ENCODE measurements at regions not wholly inside any gene's neighbourhood (a gene's known extent, or its start where the extent isn't known, plus 50 kb on each side); places are given as distances from the start of the nearest gene placed in this dataset.
"Not testable (repeated sequence)": the region's sequence is repeated elsewhere in the genome, so short reads cannot be mapped to it uniquely, and the experiment has no call there.

DNA sequence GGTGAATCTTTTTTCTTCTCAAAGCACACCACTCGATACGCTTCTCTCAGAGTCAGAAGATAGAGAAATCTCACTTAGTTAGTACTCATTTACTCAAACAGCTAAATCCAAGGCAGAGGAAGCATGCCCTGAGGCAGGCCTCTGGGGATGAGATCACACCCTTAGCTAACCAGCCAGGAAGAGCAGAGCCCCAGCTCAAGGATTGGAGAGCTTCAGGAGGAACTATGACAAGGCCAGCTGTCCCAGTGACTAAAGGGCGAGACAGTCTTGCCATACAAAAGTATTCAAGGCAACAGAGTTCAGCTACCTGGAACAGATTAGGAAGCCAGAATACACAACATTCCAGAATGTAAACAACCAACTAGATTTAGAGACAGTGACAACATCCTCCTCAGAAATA is 197.7 kb upstream of the CCDC196 start:
- no peak for DNase-seq

DNA sequence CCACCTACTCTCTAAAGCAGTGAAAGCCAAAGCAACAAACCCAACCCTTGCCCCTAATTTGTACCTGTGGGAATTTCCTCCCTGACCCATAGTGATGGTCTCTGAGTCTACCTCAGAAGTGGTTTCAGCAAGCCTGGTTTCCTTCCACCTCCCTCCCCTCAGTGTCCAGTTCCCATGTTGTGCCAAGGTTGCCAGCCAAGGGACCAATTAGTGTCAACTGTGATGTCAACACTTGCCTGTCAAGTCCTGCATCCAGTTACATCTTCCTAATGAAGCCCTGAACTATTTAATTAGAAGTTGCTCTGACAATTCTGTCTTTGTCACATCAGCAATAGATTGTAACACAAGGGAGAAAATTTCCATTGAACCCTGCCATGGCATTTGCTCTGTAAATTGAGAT is 194.4 kb upstream of the CCDC196 start:
- DNase-seq, result no peak

DNA sequence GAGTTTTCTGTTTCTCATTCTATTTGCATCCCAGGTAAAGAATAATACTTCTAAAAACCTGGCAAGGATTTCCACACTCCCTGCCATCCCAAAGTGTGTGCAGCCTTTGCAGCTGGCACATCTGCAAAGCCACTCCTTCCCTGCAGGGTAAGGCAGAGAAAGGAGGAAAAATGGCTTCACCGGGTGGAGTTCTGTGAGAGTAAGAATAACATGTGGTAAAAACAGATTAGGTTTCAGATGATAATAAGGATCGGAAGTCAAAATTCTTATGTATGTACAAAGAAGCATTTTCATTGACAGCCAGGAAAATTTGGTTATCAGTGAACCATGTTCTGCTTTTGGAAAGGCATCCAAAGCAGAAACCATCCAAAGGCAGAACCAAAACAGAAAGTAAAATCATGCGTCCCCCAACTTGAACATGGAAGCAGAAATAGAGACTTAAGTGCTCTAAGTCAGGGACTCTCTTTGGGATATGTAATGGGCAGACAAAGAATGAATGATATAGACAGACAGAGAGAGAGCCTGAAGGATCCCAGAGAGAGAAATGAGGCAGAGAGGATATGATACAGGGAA is 192.6 kb upstream of the CCDC196 start:
- no peak for DNase-seq

DNA sequence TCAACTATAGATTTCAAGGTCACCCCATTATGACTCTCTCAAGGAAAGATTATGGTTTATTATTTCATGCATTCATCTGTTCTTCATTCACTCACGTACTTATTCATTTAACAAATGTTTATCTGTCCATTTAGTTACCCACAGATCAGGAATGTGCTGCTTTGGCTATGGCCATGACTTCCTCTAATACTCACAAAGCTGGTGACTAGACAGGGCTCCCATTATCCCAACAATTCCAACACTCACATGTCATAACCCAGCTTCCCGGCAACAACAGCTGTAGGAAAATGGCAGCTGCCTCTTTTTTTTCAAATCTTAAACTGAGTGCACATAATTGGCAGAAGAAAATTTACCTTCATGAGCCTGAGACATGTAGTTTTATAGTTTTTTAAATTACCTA is 190.8 kb upstream of the CCDC196 start:
- DNase-seq, result no peak

DNA sequence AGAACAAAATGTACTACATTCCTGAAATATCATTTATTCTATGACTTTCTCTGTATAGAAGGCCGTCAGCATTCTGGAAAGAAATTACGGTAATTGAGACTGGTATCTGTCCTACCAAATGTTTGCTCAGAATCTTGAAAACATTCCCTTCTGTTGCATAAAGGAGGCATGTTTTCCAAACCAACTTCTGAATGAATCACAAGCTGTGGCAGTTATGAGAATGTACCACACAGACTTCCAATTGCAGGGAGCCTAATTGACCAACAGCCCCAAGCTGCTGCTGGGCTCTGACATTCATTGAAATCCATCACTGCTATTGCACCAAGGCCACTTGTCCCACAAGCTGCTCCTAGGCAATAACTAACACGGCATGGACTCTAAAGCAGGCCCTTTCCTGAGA is 185.3 kb upstream of the CCDC196 start:
- DNase-seq, result no peak

DNA sequence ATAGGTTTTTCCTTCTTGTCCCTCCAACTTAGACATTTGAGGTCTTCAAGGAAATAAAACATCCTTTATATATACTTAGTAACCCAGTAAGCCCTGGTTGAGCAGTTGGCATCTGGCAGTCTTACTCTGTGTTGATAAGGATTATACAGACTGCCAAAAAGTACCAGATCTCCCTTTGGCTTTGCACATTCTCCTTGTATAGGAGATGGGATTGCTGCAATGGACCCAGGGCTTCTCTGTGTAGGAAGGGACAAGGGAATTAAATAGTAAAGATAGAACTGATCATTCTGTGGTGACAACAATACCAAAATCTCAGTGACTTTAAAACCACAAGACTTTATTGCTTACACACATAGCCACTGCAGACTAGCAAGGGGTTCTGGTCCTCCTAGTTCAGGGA is 180.1 kb upstream of the CCDC196 start:
- DNase-seq, result no peak

DNA sequence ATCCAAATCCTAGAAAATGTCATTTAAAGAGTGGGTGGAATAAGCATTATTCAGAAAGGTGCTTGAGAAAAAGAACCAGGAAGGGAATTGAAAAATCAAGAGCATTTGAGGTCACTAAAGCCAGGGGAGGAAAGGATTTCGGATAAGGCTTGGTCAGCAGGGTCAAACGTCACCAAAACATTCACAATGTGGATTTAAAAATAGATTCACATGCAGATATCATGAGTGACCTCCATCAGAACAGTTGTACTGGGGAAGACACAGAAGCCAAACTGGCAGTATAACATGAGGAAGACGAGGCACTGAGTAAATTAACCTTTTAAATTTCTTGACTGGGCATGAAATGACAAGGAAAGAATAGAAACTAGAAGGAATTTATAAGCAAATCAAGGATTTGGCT is 175.1 kb upstream of the CCDC196 start:
- DNase-seq, result no peak

DNA sequence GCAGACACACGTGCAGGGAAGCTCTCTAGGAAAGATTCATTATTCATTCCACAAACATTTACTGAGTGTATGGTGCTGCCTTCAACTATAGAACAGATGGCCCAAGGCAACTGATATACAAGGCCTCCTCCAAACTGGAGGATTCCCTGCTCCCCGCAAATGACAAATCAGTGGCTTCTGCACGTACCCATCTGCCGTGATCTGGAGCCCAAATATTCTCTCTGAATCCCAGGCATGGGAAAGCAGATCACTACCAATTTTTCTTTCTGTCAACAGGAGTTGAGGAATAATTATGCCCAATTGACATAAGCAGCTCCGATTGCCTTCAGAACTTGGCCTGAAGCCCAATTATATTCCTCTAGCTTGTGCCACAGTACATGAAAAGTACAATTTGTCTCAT is 174.2 kb upstream of the CCDC196 start:
- no peak for DNase-seq

DNA sequence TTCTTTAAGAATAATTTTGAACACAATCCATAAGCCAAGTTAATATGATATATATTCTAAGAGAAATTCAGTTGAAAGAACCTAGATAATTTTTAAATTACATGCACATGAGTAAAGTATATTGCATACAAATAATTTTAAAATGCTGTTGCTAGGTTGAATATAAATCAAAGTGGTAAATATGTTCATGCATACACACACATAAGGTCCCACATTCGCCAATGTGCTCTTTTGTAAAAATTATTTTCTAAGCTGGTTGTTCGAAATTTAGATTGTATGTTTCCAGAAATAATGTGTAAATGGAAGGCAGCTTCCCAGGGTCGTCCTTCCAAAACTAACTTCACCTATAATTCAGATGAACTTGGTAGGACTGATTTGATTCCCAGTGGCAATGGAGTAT is 173.7 kb upstream of the CCDC196 start:
- no peak for DNase-seq

DNA sequence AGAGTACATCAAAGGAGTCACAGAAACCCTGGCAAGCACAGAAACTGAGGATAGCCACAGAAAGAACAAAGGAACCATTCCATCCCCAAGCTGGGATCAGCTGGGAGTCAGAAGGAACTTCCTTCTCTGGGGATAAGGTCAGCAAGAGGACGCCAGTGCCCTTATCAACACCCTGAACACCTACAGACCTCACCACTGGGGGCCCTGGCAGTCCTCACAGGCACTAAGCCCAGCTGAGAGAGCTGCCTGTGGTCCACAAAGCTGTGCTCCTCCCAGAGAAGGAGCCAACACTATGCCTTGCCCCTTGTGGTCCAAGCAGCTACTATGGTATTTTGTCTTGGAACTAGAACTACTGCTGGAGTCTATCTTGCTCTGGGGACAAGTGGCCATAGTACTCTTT is 171.1 kb upstream of the CCDC196 start:
- DNase-seq, result no peak

DNA sequence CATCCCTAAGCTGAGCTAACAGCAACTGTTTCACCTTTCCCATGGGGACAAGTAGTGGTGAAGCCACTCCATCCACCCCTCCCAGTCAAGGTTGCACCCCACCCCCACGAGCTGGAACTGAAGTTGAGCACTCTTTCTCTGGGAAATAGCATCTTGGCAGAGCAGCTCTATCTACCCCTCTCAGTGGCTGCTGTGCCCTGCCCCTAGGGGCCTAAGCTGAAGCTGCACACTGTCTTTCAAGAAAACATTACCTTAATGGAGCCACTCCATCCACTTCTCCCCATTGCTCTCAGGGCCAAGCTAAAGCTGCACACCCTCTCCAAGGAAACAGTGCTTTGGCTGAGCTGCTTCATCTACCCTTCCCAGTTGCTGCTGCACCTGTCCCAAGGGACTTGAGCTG is 170.6 kb upstream of the CCDC196 start:
- DNase-seq, result no peak

DNA sequence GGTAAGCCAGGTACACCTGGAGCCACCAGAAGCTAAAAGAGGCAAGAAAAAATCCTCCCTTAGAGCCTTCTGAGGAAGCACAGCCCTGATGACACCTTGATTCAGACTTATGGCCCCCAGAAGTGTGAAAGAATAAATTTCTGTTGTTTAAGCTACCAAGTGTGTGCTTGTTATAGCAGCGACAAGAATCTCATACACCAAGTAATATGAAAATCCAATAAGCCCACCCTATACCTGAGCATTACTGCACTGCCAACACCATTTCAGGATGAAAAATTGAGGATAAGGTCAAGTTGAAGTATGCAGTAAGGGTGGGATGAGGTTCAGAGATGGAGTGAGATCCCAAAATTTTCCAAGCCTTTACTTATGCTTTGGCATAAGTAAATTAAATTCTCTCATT is 163.6 kb upstream of the CCDC196 start:
- no peak for DNase-seq

DNA sequence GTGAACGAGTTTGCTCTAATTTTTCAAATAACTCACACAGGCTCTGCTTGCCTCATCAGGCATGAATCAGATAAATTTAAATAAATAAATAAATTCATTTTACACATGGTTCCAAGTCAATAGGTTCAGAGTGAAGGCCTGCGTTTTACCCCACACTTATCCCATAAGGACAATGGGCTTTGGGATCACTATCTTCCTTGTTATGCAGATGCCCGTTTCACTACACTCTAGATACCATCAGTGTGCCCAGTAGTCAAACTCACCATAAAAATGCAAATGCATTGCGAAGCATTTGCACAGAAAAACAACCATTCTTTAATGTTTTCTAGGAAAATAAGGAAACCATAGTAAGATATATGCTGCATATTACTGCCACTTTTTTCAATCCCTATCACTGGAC is 155.9 kb upstream of the CCDC196 start:
- no peak for DNase-seq

DNA sequence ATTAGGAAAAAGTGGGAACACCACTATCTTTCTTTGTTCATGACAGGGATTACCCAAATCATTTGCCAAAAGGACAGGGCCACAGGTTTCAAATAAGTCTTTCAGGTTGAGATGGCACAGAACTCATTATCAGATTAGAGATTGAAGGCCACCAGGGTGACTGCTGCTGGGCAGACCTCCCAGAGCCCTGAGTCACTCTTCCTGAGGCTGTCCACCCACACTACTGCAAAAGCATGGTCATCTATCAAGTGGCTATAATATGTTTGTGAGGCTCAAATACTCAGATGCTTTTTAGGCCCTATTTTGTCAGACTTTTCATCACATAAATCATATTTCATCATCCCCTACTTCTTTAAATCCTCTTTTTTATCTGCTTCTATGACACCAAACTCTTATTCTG is 155.3 kb upstream of the CCDC196 start:
- no peak for DNase-seq

DNA sequence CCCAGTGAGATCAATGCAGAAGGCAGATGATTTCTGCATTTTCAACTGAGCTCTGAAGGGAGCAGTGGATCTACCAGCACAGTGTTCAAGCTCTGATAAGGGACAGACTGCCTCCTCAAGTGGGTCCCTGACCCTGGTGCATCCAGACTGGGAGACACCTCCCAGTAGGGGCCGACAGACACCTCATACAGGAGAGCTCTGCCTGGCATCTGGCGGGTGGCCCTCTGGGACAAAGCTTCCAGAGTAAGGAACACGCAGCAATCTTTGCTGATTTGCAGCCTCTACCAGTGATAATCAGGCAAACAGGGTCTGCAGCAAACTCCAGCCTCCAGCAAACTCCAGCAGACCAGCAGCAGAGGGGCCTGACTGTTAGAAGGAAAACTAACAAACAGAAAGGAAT is 152.9 kb upstream of the CCDC196 start:
- not testable (repeated sequence) for DNase-seq

DNA sequence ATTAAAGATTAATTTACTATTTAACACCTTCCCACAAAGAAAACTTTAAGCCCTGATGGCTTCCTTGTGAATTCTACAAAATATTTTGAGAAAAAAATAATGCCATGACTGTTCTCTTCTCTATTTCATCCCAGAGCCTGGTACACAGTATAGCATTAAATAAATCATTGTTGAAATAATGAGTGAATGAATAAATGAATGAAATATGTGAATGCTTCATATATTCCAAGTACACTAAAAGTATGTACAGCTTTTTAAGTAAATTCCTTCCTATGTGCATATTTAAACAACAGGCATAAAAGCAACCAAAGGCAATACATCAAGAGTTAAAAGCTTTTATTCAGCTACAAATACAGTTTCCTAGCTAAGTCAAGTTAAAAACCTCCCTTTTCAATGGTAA is 144.9 kb upstream of the CCDC196 start:
- DNase-seq, result no peak

DNA sequence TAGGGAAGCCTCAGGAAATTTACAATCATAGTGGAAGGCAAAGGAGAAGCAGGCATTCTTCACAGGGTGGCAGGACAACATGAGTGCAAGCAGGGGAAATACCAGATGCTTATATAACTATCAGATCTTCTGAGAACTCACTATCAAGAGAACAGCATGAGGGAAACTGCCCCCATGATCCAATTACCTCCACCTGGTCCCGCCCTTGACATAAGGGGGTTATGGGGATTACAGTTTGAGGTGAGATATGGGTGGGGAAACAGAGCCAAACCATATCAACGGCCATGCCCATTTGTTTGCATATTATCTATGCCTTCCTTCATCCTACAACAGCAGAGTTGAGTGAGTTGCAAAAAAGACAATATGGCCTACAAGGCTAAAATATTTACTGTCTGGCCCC is 140.2 kb upstream of the CCDC196 start:
- DNase-seq, result no peak

DNA sequence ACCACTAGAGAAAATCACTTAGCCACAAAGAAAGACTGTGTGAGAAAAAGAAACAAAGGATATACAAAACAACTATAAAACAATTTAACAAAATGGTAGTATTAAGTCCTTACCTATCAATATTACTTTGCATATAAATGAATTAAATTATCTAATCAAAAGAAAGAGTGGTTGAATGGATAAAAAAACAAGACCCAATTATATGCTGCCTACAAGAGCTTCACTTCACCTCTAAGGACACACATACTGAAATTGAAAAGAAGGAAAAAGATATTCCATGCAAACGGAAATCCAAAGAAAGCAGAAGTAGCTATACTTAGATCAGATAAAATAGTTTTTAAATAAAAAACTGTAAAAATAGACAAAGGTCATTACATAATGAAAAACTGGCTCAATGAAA is 134.9 kb upstream of the CCDC196 start:
- no peak for DNase-seq

DNA sequence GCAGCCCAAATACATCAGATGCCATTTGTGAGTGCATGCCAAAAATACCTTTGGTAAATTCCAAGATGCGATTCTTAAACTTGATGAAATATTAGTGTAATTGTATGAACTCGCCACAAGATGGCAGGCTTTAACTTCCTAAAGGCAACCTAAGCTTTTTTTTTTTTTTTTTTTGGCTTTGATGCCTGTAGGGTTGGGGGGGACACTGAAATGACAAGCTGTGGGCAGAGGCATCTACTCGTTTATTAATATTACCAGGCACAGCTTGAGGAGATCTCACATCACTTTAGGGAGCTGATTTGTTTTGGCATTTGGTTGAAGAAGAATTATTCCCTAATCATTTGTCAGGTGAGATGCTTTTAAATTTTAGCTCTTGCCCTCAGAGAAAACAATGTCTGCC is 126.7 kb upstream of the CCDC196 start:
- no peak for DNase-seq

DNA sequence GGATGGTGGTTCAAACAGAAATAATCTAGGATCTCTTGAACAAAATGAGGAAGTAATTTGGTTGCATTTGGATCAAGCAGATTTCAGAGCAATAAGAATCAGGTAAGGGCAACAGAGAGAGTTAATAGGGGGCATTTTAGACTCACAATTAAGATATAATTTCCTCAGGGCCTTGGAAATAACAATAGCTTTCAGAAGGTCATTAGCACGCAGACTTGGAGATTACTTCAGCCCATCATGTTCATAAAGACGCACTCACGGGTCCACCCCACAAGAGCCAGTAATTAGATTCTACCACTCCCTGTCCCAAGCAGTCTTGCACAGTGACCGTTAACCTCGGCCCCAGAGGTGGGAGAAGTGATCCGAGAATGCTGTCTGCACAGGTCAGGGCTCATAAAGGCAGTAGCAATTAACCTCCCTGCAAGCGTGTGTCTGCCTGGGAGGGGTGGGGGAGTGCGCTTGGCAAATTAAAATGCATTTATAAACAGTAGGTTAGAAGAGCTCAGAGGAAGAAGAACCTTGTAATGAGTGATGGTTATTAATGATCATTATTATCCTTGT is 125.7 kb upstream of the CCDC196 start:
- DNase-seq, result no peak

DNA sequence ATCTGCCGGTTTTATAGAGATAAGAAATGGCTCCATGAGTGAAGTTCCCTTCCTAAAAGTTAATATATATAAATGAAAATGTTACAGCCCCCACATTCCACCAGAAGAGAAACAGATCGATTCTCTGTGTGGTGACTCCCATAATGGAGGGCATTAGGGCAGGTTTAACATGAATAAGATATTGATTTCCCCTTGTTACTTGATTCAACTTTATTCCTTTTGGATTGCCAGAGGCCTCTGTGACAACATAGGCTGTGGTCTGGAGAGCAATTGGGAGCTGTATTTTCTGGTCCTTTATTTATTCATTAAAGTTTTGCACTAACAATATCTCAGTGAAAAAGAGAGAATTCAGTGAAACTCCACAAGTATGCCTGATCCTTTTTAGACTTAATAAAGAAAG is 125.2 kb upstream of the CCDC196 start:
- DNase-seq, result no peak

DNA sequence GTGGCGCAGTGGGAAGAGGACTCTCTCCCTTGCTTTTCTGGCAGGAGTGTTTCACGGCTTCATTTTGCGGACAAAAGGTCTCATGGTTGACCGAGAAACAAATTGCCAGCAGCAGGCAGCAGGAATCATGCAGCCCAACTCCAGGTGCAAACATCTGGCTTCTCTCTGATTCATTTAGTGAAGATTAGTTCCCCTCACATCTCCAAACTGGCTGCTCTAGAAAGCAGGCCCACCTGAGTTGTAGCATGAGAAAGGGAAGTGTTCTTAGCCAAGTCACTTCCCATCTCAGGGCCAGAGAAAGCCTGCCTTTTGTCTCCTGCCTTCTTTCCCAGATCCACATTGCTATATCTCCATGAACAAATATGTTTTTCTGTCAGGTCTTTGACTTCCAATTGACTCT is 120.8 kb upstream of the CCDC196 start:
- DNase-seq, result no peak

DNA sequence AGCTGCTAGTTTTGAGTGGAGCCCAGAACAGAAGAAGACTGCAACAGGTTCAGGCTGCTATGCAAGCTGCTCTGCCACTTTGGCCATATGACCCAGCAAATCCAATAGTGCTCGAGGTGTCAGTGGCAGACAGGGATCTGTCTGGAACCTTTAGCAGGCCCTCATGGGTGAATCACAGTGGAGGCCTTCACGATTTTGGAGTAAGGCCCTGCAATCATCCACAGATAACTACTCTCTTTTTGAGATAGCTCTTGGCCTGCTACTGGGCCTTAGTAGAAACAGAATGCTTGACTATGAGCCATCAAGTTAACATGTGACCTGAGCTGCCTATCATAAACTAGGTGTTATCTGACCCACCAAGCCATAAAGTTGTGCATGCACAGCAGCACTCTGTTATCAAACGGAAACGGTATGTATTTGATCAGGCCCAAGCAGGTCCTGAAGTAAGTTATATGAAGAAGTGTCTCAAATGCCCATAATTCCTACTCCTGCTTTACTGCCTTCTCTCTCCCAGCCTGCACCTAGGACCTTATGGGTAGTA is 116.9 kb upstream of the CCDC196 start:
- no peak for DNase-seq

DNA sequence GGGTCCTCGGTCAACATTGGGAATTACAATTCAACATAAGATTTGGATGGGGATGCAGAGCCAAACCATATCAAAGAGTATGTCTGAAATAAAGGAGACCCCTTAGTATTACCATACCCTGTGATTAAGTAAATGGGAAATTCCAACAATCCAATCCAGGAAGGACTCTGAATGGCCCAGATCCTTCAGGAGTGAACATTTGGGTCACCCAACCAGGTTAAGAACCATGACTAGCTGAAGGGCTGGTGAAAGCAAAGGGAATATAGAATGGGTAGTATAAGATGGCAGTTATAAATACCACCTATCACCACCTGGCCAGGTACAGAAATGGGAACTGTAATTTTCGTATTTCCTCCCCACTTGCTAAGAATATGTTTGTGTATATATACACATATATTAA is 114.4 kb upstream of the CCDC196 start:
- DNase-seq, result no peak

Measured in occipital lobe (tissue), 1 donor.